Activated T-helper 1 cell treated with anti-CD3 and anti-CD28 coated beads, Interleukin-12 subunit alpha, Interleukin-12 subunit beta, Interleukin-2, Interleukin-4 antibody, amounts not matched to agents 30 ng/mL and 10 ng/mL and 1 ng/mL, durations not matched to agents 14 hours and 24 hours and 36 hours (primary cell): ENCODE measurements at regions not wholly inside any gene's neighbourhood (a gene's known extent, or its start where the extent isn't known, plus 50 kb on each side); places are given as distances from the start of the nearest gene placed in this dataset.
"Not testable (repeated sequence)": the region's sequence is repeated elsewhere in the genome, so short reads cannot be mapped to it uniquely, and the experiment has no call there.

Experiments used
- DNase-seq: peaks from one replicate; pipeline ENCODE4 v3.0.0; 2021; ENCODE audit warnings: low spot score
- H3K27ac Mint-ChIP-seq: one replicate; pipeline ENCODE4 v1.8.0; 2021; ENCODE audit warnings: mild to moderate bottlenecking, mixed read lengths
- H3K27me3 Mint-ChIP-seq: one replicate; pipeline ENCODE4 v1.8.0; 2022; ENCODE audit warnings: mild to moderate bottlenecking, moderate library complexity, mixed read lengths; ENCODE audit not compliant: insufficient read depth
- H3K36me3 Mint-ChIP-seq: one replicate; pipeline ENCODE4 v1.8.0; 2021; ENCODE audit warnings: low read depth, mixed read lengths
- H3K4me1 Mint-ChIP-seq: one replicate; pipeline ENCODE4 v1.8.0; 2021; ENCODE audit warnings: low read depth, mixed read lengths
- H3K4me3 Mint-ChIP-seq: one replicate; pipeline ENCODE4 v1.8.0; 2021; ENCODE audit warnings: mild to moderate bottlenecking, moderate library complexity, mixed read lengths
- H3K9me3 Mint-ChIP-seq: one replicate; pipeline ENCODE4 v1.8.0; 2021; ENCODE audit warnings: mixed read lengths
- intact Hi-C: fragments of 100-400 bp; cut with micrococcal nuclease; formaldehyde crosslinking; loops from one replicate; pipeline ENCODE4 v1.15.1; 2024

DNA sequence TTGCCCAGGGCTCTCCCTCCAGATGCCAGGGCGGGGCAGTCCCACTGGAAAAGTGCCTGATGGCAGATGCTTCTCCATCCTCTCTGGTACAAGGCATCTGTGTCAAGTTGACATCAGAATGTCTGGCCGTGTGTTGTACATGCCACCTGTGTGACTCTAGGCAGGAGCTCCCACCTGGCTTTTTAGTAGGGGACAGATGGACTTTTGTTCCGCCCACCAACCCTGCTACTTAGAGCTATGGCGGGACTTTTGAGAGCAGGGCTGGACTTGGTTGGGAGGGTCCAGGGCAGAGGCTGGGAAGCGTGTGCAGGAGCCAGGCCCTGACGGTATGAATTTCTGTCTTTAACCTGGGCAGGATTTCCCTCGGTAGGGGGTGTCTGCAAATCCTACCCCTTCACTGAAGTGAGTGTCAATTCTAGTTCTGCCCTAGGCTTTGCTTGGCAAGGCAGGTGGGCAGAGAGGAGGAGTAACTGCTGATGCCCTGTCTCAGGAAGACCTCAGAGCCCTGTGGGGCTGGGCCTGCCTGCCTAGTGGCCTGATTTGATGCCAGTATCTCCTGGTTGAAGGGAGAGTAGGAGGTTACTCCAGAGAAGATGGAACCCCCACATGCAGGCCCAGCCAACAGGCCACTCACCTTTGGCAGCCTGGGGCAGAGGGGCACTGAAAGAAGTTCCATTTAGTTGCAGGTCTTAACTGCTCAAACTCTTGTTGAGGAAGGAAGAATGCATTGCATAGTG lies 99.1 kb downstream of the PJA1 start:
- intact Hi-C loops: no loop called here
- no peak for DNase-seq
- Mint-ChIP-seq H3K4me1 (no peaks in the 10 kb centered on the region), H3K4me3 (no peak overlapping the region), H3K9me3 (no peaks in the 10 kb centered on the region), H3K36me3 (no peaks in the 10 kb centered on the region), H3K27me3 (no peaks in the 10 kb centered on the region), H3K27ac (no peak overlapping the region)

DNA sequence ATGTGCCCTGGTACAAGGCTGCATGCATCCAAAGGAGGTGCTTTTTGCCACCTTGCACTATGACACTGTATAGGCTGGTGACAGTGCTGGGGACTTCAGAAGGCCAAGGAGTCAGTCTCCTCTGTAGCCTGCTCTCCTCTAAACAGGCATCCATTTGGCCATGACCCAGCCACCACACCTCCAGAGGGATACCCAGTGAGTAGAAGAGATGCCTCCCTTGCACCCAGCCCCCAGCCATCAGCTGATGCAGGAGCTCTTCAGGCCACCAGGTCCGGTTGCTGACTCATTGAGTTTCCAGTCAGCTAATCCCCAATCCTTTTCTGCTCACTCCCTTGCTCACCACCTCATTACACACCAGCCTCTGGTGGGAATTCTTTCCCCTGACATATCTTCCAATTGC lies 99.8 kb downstream of the PJA1 start:
- no peak overlapping the region for H3K4me3 Mint-ChIP-seq
- no peaks in the 10 kb centered on the region for H3K4me1 Mint-ChIP-seq
- H3K27me3 Mint-ChIP-seq: no peaks in the 10 kb centered on the region
- no peak for DNase-seq
- H3K36me3 Mint-ChIP-seq: no peaks in the 10 kb centered on the region
- intact Hi-C loops: no loop called here
- no peaks in the 10 kb centered on the region for H3K9me3 Mint-ChIP-seq
- H3K27ac Mint-ChIP-seq: no peak overlapping the region

DNA sequence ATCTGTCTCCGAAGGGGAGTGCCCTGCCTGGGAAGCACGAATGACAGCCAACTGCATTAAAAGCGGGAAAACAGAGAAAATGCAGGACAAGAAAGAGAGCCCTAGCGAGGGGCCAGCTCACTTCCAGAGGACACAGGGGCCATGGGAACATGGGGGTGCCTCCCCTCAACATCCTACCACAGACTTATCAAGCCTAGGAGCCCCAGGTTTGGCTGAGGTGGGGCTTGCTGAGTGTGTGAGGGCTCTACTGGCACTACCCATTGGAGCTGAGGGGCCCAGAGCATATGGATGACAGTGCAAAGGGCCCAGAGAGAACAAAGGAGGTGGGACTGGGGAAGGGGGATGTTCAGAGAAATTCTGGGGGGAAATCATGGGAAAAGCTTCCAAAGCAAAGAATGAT lies 101.8 kb downstream of the PJA1 start:
- Mint-ChIP-seq H3K27ac (no peak overlapping the region), H3K4me3 (no peak overlapping the region), H3K4me1 (no peaks in the 10 kb centered on the region), H3K9me3 (no peaks in the 10 kb centered on the region), H3K27me3 (no peaks in the 10 kb centered on the region), H3K36me3 (no peaks in the 10 kb centered on the region)
- intact Hi-C loops: no loop called here
- DNase-seq: no peak

DNA sequence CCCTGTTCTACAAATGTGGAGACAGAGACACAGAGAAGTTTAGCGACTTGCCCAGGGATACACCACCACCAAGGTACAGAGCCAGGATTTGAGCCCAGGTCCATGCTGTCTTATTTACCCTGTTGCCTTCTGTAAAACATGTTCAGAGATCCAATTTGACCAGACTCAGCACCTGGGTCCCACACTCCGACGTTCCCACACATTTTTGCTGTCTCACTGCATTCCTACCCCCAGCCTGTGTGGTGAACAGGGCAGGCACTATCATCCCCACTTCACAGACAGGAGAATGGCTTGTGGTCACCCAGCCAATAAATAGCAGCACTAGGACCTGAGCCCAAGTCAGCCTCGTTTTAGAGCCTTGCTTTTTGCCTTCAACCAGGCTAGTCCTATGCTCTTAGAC lies 102.8 kb downstream of the PJA1 start:
- intact Hi-C loops: no loop called here
- Mint-ChIP-seq H3K27ac (no peak overlapping the region), H3K4me3 (no peak overlapping the region), H3K9me3 (no peaks in the 10 kb centered on the region), H3K4me1 (no peaks in the 10 kb centered on the region), H3K27me3 (no peaks in the 10 kb centered on the region), H3K36me3 (no peaks in the 10 kb centered on the region)
- no peak for DNase-seq

DNA sequence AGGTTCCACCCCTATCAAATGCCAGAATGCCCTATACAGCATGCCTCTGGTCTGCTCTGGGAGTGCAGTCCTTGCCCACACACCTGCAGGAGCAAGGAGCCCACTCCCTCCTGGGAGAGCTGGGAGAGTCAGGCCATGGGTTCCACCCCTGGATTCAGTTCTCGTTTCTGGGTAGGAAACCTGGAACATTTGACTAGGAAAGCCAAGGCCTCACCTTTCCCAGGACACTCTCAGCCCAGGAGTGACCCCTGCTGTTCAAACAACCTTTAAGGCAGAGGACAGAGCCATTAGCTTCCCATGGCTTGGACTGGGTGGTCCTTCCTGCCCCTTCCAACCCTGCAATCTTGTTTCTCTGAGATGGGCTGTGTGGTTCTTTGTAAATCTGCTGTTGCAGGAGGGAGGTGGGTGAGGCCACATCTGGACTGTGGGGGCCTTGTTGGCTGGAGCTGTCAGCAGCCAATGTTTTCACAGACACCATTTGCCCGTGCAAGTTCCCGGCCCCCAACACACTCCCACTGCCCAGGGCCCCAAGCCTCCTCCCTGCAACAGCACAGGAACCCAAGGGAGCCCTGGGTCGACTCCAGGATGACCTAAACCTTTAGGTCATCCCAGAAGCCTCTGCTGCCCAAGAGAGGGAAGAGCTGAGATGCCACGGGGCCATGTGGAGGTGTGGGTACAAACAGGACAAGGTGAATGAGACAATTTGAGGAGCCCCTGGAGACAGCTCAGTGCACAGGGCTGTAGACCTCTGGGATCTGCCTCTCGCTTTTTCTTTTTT lies 104.4 kb downstream of the PJA1 start:
- Mint-ChIP-seq H3K4me3 (no peak overlapping the region), H3K9me3 (no peaks in the 10 kb centered on the region), H3K36me3 (no peaks in the 10 kb centered on the region), H3K27ac (no peak overlapping the region), H3K4me1 (no peaks in the 10 kb centered on the region), H3K27me3 (no peaks in the 10 kb centered on the region)
- intact Hi-C loops: no loop called here
- no peak for DNase-seq

DNA sequence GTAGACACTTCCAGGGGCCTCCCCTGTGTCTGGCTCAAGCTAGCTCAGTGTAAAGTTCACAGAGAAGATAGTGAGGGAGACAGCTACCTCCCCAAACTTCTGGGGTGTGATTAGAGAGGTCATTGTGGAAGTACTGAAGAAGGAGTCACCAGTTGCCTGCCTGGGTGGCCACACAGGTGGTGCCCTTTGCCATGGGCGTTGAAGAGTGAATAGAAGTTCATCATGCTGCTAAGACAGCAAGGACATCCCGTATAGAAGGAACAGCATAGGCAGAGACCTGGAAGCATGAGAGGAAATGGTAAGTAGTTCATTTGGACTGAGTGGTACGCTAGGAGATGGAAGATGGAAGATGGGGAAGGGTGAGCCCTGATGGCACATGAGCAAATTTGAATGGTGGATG lies 110.1 kb downstream of the PJA1 start:
- Mint-ChIP-seq H3K36me3 (no peaks in the 10 kb centered on the region), H3K27me3 (no peaks in the 10 kb centered on the region), H3K4me1 (no peaks in the 10 kb centered on the region), H3K9me3 (no peaks in the 10 kb centered on the region), H3K27ac (no peak overlapping the region), H3K4me3 (no peak overlapping the region)
- DNase-seq: no peak
- intact Hi-C loops: no loop called here

DNA sequence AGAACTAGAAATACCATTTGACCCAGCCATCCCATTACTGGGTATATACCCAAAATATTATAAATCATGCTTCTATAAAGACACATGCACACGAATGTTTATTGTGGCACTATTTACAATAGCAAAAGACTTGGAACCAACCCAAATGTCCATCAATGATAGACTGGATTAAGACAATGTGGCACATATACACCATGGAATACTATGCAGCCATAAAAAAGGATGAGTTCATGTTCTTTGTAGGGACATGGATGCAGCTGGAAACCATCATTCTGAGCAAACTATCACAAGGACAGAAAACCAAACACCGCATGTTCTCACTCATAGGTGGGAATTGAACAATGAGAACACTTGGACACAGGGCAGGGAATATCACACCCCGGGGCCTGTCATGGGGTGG lies 110.8 kb downstream of the PJA1 start:
- H3K27me3 Mint-ChIP-seq, H3K9me3 Mint-ChIP-seq, intact Hi-C loops, H3K36me3 Mint-ChIP-seq, DNase-seq, H3K4me1 Mint-ChIP-seq, H3K4me3 Mint-ChIP-seq, H3K27ac Mint-ChIP-seq: not testable (repeated sequence)

DNA sequence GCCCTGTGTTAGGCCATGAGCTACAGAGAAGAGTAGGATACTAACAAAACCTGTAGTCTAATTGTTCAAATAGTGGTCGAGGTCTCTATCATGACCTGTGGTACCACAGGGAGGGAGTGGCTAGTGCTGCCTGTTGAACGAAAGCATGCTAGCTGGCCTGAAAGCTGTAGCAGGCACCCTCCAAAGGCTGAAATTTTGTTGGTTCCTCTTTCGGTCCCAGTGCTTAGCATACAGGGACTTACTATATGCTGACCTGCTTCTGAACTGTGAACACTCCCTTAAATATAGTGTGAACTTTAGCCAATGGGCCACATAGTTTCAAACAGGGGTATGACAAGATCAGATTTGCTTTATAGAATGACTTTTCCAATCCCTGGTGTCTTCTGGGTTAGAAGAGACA lies 113.4 kb downstream of the PJA1 start:
- Mint-ChIP-seq H3K27me3 (no peaks in the 10 kb centered on the region), H3K36me3 (no peaks in the 10 kb centered on the region), H3K4me3 (no peak overlapping the region), H3K27ac (no peak overlapping the region), H3K4me1 (no peaks in the 10 kb centered on the region), H3K9me3 (no peaks in the 10 kb centered on the region)
- no peak for DNase-seq
- intact Hi-C loops: no loop called here

DNA sequence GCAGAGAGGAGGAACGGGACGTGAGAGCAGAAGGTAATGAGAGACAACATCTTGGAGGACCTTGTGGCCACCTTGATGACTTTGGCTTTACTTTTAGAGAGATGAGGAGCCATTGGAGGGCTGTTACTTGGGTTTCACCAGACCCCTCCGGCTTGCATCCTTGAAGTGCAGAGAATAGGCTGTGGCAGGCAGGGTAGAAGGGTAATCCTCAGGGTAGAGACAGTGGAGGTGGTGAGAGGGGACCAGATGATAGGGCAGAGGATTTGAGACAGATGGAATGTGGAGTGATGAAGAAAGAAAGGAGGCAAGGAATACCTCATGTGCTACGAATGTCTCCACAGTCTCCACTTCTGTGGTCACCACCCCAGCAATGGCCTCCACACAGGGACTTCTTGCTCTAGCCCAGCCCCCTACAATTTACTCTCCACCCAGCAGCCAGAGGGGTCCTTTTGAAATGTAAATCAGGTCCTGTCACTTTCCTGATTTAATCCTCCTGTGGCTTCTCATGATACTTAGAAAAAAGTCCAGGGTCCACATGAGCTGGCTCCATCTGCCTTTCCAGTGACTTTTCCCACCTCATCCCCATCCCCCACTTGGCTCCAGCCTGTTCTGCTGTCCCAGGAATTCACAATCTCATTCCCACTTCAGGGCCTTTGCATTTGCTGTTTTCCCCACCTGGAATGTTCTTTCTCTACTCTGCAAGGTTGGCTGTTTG lies 115.0 kb downstream of the PJA1 start:
- Mint-ChIP-seq H3K27me3 (no peaks in the 10 kb centered on the region), H3K36me3 (no peaks in the 10 kb centered on the region)

DNA sequence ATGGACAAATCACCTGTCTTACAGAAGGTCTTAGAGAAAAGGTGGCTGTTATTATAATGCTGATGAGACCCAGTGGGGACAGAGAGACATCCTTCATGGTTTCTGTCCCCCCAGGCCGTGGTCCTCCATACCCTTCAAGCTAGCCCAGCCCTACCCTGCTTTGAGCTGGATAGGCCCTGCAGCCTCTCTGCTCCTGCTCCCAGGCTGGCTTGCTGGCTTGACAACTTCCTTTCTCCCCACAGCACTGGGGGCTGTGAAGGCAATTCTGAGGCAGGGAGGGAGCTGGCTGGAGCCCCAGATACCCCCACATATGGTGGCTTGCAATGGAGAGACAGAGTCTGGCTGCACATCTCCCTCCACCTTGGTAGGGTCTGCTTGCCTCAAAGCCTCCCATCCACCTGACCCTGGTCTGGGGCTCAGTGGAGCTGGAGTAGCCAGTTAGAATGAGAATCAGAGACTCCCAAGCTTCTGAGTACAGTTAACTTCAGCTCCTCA lies 118.2 kb downstream of the PJA1 start:
- intact Hi-C loops: no loop called here
- Mint-ChIP-seq H3K36me3 (no peaks in the 10 kb centered on the region), H3K9me3 (no peaks in the 10 kb centered on the region), H3K27me3 (peaks cover 3% of the 10 kb centered on the region), H3K4me3 (no peak overlapping the region), H3K4me1 (no peaks in the 10 kb centered on the region), H3K27ac (no peak overlapping the region)
- no peak for DNase-seq

More for the DNA sequence above, 115.0 kb downstream of the PJA1 start:
- Mint-ChIP-seq H3K4me3 (no peak overlapping the region), H3K9me3 (no peaks in the 10 kb centered on the region), H3K4me1 (no peaks in the 10 kb centered on the region), H3K27ac (no peak overlapping the region)
- intact Hi-C loops: no loop called here
- no peak for DNase-seq

DNA sequence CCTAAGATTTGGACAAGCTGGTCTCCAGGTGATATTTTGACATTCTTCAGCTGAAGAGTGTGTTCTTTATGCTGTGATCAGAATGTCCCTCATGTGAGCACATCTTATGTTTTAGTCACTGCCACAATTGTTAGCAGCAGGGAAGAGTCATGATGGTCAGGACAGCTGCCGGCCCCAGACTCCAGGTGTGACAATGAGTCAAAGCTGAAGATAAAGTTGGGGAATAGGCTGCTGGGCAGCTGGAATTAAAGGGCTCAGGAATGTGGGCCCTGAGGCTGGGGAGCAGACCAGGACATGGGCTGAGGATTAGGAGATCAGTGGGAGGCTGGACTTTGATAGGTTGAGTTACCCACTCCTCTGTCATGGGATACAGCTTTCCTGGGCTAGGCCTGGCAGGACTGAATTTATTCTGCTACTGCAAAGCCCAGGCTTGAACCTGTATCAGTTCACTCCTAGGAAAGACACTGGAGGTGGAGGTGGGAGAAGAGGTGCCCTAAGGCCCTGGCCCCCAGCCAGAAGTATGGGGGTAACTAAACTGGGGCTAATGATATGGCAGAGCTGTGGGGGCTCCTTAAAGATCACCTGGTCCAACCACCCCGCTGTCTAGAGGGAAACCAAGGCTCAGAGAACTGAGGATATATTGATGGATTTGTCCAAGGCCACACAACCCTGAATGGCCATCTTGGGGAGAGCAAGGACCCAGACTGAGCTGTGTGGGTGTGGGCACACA lies 119.5 kb downstream of the PJA1 start:
- intact Hi-C loops: no loop called here
- DNase-seq: no peak
- no peaks in the 10 kb centered on the region for H3K4me1 Mint-ChIP-seq
- no peak overlapping the region for H3K4me3 Mint-ChIP-seq
- no peaks in the 10 kb centered on the region for H3K9me3 Mint-ChIP-seq
- H3K27me3 Mint-ChIP-seq: peaks cover 3% of the 10 kb centered on the region
- no peaks in the 10 kb centered on the region for H3K36me3 Mint-ChIP-seq
- H3K27ac Mint-ChIP-seq: no peak overlapping the region

DNA sequence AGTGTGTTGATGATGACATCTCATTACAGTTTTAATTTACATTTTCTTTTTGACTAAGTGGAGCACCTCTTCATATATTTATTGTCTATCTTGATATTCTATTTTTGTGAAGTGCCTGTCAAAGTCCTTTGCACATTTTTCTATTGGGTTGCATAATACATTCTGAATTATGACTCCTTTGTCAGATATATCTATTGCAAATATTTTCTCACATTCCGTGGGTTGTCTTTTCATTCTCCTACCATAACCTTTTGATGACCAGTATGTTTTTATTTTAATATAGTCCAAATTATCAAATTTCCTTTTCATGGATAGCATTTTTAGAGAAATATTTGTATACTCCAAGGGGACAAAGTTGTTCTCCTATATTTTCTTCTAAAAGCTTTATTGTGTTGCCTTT lies 126.4 kb downstream of the PJA1 start:
- no peak overlapping the region for H3K27ac Mint-ChIP-seq
- intact Hi-C loops: no loop called here
- no peaks in the 10 kb centered on the region for H3K9me3 Mint-ChIP-seq
- DNase-seq: no peak
- H3K27me3 Mint-ChIP-seq: peaks cover 6% of the 10 kb centered on the region
- no peak overlapping the region for H3K4me3 Mint-ChIP-seq
- no peaks in the 10 kb centered on the region for H3K4me1 Mint-ChIP-seq
- H3K36me3 Mint-ChIP-seq: no peaks in the 10 kb centered on the region
